Kidney (tissue), 13 donors: ENCODE measurements at regions not wholly inside any gene's neighbourhood (a gene's known extent, or its start where the extent isn't known, plus 50 kb on each side); places are given as distances from the start of the nearest gene placed in this dataset.

Experiments
- DNase-seq, 5 donors: peaks; one replicate each; pipeline ENCODE4 v3.0.0-alpha.2; 2013 to 2020
- FAIRE-seq: peaks from 2 replicates; lab custom pipeline; 2012; peaks lifted over from hg19 to GRCh38; lab: Jason Lieb, UNC
- H3K27ac ChIP-seq, 2 donors: one replicate each; pipeline ENCODE4 v1.7.0; 2013; ENCODE audit warnings: low read depth in 2 of 2, low read length in 2 of 2, inconsistent platforms in 1 of 2
- H3K27me3 ChIP-seq: one replicate; pipeline ENCODE4 v1.7.1; 2013; ENCODE audit warnings: low read length, inconsistent platforms; ENCODE audit not compliant: control insufficient read depth, insufficient read depth
- H3K36me3 ChIP-seq, 3 donors: one replicate each; pipeline versions ENCODE4 v1.7.0 to v1.7.1; 2013; ENCODE audit warnings: low read length in 3 of 3, control low read depth in 1 of 3, inconsistent platforms in 1 of 3; ENCODE audit not compliant: insufficient read depth in 3 of 3, control insufficient read depth in 2 of 3
- H3K4me1 ChIP-seq, 3 donors: one replicate each; pipeline versions ENCODE4 v1.7.0 to v1.7.1; 2013; ENCODE audit warnings: low read length in 3 of 3, inconsistent platforms in 1 of 3, low read depth in 1 of 3; ENCODE audit not compliant: control insufficient read depth in 2 of 3, insufficient read depth in 2 of 3
- H3K4me3 ChIP-seq, 3 donors: one replicate each; pipeline versions ENCODE4 v1.7.0 to v1.8.1; 2013; ENCODE audit warnings: low read length in 3 of 3, control low read depth in 1 of 3, inconsistent platforms in 1 of 3
- H3K9ac ChIP-seq, 3 donors: one replicate each; pipeline versions ENCODE4 v1.7.0 to v1.7.1; 2013; ENCODE audit warnings: low read length in 3 of 3, control low read depth in 1 of 3, inconsistent platforms in 1 of 3
- H3K9me3 ChIP-seq, 3 donors: one replicate each; pipeline versions ENCODE4 v1.7.0 to v1.7.1; 2013; ENCODE audit warnings: low read length in 3 of 3, control low read depth in 1 of 3, inconsistent platforms in 1 of 3; ENCODE audit not compliant: control insufficient read depth in 2 of 3, insufficient read depth in 1 of 3
- intact Hi-C: fragments of 100-400 bp; cut with DNase I; formaldehyde crosslinking; loops from one replicate; pipeline ENCODE4 v1.11.1; 2022
- TF ChIP-seq, protein P1 (sequence below): IDR thresholded peaks from 3 replicates; pipeline ENCODE4 v1.5.1; 2012; ENCODE audit warnings: mild to moderate bottlenecking, moderate library complexity, borderline replicate concordance; ENCODE audit not compliant: insufficient read depth; ENCODE audit errors: extremely low read depth
- donor health status: control.
- donor health status: control.
- donor health status: control.
- donor health status: control.
- donor health status: control.
- donor health status: DM: yes; HTN: yes; CAD: no.
- donor health status: Normal renal cell carcinoma (clear cell type).

DNA sequence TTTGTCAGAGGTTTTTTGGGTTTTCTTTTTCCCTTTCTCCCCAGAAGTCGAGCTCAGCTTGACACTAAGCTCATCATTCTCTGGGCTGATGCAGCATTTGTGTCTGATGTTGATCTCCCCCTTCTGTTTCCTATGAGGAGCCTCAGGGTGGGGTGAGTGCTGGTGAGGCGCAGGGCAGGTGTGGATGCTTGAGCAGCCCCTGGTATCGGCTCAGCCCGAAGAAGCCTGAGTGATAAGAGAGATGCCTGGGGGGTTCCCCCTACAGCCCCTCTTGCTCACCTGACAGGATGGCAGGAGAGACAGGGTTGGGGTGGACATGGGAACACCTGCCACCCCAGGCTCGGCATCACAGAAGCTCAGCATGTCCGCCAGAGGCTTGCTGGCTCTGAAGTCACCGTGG is 239.0 kb downstream of the RHOU start:
- Histone ChIP-seq H3K36me3 (no peaks in the 10 kb centered on the region), H3K27me3 (no peaks in the 10 kb centered on the region), H3K4me1 (peaks cover 0 to 5% (median 4%) of the 10 kb centered on the region in 3 donors), H3K4me3 (no peak overlapping the region), H3K9me3 (no peaks in the 10 kb centered on the region), H3K27ac (no peak overlapping the region), H3K9ac (no peak overlapping the region)
- intact Hi-C loops: no loop called here
- FAIRE-seq: no peak
- no peak for DNase-seq
- TF ChIP-seq, protein P1, sequence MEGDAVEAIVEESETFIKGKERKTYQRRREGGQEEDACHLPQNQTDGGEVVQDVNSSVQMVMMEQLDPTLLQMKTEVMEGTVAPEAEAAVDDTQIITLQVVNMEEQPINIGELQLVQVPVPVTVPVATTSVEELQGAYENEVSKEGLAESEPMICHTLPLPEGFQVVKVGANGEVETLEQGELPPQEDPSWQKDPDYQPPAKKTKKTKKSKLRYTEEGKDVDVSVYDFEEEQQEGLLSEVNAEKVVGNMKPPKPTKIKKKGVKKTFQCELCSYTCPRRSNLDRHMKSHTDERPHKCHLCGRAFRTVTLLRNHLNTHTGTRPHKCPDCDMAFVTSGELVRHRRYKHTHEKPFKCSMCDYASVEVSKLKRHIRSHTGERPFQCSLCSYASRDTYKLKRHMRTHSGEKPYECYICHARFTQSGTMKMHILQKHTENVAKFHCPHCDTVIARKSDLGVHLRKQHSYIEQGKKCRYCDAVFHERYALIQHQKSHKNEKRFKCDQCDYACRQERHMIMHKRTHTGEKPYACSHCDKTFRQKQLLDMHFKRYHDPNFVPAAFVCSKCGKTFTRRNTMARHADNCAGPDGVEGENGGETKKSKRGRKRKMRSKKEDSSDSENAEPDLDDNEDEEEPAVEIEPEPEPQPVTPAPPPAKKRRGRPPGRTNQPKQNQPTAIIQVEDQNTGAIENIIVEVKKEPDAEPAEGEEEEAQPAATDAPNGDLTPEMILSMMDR: no peak

DNA sequence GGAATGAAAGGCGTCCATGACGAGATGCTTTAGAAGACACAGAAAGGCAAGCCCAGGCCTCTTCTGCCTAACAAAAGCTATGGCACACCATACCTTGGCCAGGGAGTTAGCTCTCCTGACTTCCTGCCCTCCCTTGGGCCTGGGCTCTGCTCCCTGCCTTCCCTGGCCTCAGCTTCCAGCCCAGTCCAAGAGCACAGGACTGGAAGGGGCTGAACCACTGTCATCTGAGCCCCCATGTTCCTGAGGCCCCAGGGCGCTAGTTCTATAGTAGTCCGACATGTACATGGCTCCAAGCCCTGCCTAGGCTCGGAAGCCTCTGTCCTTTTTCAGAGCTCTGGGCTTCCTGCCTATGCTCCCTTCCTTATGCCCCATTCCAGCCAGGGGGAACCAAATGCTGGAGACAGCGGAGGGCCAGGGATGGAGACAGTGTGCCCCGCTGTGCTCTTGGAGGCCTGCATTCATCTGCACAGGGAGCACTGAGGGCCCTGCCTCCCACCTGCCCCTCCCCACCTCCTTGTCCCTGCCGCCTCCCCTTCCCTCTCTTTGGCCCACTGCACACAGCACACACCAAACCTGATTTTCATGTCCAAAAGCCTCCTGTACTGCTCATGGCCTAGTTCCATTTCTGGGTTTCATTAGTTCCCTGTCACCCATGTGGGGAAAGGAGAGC is 240.1 kb downstream of the RHOU start:
- H3K9ac ChIP-seq: no peak overlapping the region
- no peak overlapping the region for H3K27ac ChIP-seq
- no peaks in the 10 kb centered on the region for H3K36me3 ChIP-seq
- TF ChIP-seq, protein P1: no peak
- intact Hi-C loops: no loop called here
- DNase-seq: peak in 1 of 5 donors; percentile 36
- H3K27me3 ChIP-seq: no peaks in the 10 kb centered on the region
- no peak overlapping the region for H3K4me3 ChIP-seq
- H3K4me1 ChIP-seq: peaks cover 0 to 5% (median 4%) of the 10 kb centered on the region in 3 donors
- H3K9me3 ChIP-seq: no peaks in the 10 kb centered on the region
- FAIRE-seq: no peak

DNA sequence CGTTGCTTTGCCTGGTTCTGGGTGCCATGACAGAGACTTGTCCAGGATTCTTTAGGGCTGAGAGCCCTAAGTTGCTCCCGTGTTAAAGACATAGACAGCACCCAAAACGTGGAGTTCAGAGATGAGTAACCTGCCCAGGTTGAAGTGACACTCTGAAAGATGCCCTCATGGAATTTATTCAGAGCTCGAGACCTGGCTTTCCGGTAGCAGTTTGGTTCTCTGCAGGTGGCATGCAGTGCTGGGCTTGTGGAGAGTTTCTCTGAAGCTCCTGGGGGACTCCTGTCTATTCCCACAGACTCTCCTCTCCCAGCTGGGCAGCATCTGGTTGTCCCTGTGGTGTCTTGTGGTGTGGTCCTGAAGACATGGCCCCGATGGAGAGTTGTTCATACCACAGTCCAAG is 241.0 kb downstream of the RHOU start:
- FAIRE-seq: no peak
- no peak overlapping the region for H3K4me3 ChIP-seq

More for the DNA sequence above, 241.0 kb downstream of the RHOU start:
- Histone ChIP-seq H3K9me3 (no peaks in the 10 kb centered on the region), H3K27ac (no peak overlapping the region), H3K9ac (no peak overlapping the region), H3K4me1 (peaks cover 0 to 5% (median 4%) of the 10 kb centered on the region in 3 donors), H3K27me3 (no peaks in the 10 kb centered on the region), H3K36me3 (no peaks in the 10 kb centered on the region)
- intact Hi-C loops: no loop called here
- TF ChIP-seq, protein P1: no peak
- DNase-seq: no peak
